Ecto neural progenitor cell (in vitro differentiated cells): ENCODE measurements at regions not wholly inside any gene's neighbourhood (a gene's known extent, or its start where the extent isn't known, plus 50 kb on each side); places are given as distances from the start of the nearest gene placed in this dataset.
"Not testable (repeated sequence)": the region's sequence is repeated elsewhere in the genome, so short reads cannot be mapped to it uniquely, and the experiment has no call there.

Experiments
- DNase-seq: peaks from one replicate; pipeline ENCODE4 v3.0.0-alpha.2; 2018; ENCODE audit warnings: low spot score

DNA sequence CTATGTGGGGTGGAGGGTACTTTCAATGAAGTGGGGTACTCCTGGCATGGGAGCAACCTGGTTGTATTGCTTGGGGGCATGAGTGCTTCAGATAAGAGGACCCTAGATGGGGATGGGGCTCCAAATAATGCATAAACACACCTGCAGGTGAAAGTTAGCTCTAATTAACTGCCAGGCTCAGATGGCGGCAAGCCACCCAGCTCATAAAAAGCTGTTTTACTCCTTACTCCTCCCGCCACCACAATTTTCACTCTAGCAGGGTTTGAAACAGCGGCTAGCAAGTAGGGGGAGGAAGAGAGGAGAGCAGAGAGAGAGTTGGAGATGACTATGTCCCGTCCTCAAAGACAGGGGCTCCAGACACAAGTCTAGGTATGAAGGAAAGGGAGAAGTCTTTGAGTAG lies 117.7 kb upstream of the WSCD1 start:
- DNase-seq, result no peak

DNA sequence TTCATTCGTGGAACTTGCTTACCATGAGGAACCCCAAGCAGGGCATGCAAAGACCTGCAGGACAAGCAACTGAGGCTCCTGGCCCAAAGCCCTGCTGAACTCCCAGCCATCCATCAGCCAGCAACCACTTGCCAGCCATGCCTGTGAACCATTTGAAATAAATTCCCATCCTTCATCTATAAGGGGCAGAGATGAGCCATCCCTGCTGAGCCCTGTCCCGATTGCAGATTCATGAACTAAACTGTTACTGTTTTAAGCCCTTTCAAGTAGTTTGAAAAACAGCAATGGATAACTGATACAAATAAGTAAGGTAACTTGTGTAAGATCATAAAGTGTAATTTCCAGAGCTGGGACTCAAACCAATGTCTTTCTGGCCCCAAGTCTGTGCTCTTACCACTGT lies 114.4 kb upstream of the WSCD1 start:
- DNase-seq, result no peak

DNA sequence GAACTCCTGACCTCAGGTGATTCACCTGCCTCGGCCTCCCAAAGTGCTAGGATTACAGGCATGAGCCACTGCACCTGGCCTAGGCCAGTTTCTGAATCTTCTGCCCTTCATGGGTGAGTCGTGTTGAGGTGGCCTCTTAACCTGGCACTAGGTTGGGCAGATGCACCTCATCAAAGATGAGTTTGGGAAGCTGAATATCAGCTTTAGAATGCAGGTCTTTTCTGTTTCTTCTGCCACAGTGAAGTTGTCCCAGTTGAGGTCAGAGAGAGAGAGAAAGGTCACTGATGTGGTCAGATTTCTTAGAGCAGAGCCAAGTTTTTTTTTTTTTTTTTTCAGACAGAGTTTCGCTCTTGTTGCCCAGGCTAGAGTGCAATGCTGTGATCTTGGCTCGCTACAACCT lies 111.3 kb upstream of the WSCD1 start:
- no peak for DNase-seq

DNA sequence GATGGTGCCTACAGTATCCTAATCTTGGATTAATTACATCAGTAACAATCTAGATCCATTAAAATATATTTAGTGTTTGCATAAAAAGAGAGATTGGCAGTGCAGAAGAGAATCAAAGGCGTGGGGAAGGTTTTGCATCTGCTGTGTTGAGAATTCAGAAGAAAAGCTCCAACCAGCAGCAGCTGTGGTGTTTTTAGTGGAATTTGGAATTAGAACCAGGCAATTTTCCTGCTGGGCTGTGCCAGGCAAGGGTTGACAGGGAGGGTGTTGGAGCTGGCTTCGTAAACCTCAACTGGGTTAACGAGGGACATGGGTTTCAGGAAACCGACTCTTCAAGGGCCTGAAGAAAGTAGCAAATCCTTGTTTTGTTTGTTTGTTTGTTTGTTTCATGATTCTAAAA lies 107.8 kb upstream of the WSCD1 start:
- no peak for DNase-seq

DNA sequence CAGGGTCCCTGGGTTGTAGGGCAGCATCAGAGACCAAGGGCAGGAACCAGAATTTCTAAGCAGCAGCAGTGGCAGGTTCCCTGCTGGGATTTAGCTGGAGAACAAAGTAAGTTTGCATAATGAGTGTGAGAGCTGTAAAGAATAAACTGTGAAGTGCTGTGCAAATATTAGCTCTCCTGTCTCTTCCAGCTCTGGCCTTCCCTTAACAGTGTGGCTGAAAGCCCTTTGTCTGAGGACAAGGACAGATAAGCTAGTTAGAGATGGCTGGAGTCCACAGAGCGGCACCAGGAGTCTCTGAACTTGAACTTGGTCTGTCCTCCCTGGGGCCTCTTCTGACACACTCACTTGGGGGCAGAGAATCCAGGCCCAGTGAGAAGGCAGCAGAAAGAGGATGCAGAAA lies 98.2 kb upstream of the WSCD1 start:
- no peak for DNase-seq

DNA sequence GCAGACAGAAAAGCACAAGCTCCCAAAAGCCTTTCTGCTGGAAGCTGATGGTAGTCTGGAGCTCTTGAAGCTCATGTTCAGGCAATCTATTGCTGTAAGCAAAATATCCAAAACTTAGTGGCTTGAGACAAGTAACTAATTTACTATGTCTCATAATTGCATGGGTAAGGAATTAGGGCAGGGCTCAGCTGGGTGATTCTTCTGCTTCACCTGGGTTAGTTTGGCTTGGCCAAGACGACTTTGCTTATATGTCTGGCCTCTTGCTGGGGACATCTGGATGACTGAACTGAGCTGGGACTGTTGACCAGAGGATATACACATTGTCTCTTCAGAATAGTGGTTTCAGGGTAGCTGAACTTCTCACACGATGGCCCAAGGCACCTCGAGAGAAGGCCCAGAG lies 96.8 kb upstream of the WSCD1 start:
- no peak for DNase-seq

DNA sequence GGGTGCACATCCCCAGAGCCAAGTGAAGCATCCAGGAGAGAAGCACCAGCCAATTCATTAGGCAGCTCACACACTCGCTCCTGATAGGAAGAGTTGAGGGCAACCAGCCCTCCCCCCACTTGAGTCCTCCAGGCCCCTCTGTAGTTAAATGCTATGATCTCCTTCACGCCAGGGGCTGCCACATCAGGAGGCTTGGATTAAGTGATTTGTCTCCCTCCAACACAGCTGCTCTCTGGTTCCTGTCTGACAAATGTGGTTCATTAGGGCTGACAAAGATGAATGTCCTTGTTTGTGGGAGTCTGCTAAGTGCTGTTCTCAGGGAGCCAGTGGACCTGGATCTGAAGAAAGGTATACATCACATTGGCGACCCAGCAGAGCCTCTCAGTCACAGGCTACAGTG lies 94.5 kb upstream of the WSCD1 start:
- DNase-seq, result no peak

DNA sequence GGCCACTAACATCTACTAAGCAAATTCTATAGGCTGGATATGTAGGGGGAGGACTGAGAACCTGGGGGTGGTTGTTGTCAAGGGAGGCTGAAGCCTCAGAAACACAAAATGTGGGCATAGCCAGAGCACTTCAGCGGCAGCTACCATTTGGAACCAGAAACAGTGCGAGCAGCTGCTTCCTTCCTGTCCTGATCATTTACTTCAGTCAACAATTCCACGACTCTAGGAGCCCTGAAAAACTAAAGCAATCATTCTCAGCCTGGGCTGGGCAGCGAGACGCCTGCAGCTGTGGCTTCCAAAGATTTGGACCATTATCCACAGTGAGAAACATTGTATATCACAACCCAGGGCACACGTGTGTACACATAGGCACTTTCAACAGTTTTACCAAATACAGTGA lies 93.9 kb upstream of the WSCD1 start:
- DNase-seq, result no peak

DNA sequence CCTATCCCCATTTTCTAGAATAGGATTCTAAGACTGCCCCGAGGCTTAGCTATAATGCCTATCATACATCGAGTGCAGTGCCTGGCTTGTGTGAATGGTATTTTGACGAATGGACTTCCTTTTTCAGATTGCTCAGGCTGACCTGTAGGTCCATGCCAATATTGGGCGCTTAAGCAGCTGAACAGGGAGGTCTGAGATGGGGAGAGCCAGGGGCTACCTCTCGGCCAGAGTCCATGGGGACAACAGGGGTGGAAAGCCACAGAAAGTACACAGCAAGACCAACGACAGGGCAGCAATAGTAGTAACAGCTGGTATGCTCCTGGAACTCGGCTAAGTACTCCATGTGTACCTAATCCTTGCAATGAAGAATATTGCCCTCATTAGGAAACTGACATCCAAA lies 91.7 kb upstream of the WSCD1 start:
- DNase-seq, result no peak

DNA sequence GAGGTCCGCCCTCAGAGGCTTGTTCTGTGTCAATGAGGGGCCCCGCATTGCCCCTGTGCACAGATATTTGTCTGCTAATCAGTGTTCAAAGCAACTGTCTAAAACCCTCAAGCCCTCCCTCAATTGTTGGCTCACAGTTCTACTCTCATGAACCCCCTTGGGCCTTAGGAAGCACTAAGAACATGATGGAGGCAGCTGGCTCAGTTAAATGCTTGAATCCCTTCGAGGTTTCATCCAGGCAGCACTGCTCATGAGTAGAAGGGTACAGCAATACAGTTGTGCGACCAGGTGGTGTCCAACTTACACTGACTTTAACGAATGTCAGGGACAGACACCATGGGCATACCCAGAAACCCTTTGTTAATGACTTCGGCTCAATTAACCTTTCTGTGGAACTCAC lies 89.2 kb upstream of the WSCD1 start:
- no peak for DNase-seq

DNA sequence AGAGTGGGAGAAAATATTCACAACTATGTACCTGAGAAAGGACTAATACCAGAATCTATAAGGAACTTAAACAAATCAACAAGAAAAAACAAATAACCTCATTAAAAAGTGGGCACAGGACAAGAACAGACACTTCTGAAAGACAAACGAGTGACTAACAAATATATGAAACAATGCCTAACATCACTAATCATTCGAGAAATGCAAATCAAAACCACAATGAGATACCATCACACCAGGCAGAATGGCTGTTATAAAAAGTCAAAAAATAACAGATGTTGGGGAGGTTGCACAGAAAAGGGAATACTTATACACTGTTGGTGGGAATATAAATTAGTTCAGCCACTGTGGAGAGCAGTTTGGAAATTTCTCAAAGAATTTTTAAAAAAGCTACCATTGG lies 83.5 kb upstream of the WSCD1 start:
- no peak for DNase-seq

DNA sequence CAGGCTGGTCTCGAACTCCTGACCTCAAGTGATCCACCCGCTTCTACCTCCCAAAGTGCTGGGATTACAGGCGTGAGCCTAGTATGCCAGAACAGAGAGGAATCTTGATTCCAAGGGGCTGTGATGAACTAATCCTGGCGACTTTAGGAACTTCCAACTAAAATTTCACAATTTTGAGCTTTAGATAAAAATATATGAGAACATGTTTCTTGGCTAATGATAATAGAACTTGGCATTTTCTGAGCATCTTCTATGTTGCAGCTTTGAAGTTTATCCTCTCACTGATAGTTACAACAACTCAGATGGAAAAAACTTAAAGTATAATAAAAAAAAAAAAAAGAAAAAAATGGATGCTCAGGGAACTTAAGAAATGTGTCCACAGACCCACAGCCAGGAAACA lies 69.8 kb upstream of the WSCD1 start:
- DNase-seq, result no peak

DNA sequence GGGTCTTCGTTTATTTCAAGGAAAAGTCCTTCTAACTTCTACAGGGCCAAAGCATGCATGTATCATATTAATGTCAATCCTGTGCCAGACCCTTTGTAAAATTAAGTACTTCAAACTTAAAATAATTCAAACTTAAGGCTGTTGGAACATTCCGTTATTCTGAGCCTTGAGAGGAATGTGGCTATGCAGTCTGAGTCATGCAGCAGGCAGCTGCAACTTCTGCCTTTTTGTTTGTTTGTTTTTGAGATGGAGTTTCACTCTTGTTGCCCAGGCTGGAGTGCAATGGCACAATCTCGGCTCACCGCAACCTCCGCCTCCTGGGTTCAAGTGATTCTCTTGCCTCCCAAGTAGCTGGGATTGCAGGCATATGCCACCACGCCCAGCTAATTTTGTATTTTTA lies 67.0 kb upstream of the WSCD1 start:
- DNase-seq, result not testable (repeated sequence)

DNA sequence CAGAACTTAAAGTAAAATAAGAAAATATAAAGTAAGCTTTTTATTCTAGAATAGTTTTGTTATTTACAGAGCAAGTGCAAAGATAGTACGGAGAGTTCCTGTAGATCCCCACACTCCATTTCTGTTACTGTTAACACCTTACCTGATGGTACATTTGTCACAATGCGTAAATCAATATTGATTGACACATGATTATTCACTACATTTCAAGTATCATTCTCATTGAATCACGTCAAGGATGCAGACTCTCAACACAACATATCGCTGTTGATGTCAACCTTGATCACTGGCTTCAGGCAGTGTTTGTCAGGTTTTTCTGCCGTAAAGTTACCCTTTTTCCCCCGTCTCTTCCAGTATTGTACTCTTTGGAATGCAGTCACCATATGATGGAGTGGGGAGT lies 64.2 kb upstream of the WSCD1 start:
- no peak for DNase-seq

DNA sequence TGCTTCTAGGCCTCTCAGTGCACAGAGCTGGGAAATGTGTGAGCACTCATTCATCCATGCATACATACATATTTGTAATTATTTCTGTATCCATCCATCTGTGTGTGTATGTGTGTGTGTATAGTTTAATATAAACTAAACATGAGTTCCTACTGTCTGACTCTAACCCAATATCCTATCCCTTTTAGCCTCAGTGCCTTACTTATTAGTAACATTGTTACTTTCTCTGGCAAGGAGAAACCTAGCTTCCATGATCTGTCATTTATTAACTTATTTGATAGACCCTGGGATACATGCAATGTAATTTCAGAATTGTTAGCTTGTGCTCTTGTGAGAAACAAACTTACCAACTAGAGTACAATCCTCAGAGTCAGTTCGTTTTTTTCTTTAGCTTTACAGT lies 59.0 kb upstream of the WSCD1 start:
- no peak for DNase-seq

DNA sequence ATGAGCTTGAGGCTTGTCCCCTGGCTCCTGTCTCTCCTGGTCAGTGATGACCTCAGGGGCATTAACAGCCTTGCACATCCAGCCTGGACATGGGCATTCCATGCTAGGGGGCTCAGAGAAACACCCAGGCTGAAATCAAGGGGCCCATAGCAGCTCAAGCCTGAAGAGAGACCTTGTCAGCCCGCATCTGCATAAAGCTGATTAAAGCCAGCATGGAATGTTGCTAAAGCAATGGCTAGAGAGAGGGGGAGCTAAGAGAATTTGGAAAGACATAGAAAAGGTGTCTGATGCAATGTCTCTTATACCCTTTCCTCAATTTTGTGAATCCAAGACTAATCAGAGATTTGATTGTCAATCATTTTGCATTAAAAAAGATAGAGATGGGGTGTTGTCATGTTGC lies 51.4 kb upstream of the WSCD1 start:
- DNase-seq, result no peak

DNA sequence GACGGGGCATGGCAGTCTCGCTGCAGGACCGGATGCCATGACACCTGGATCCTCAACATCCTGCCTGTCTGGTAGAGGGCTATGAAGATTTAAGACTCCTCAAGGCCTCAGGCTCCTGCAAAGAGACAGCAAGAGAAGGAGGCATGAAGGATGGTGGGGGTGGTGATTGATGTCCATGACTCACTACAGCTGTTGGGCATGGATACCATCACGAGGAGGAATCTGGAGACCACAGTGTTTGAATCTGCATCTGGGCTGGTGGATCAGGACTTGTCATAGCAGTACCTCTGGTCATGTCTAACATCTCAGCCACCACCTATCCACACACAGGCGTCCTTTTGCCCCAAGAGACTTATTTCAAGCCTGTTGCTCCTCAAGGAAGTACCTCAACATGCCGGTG lies 50.2 kb upstream of the WSCD1 start:
- DNase-seq, result no peak

DNA sequence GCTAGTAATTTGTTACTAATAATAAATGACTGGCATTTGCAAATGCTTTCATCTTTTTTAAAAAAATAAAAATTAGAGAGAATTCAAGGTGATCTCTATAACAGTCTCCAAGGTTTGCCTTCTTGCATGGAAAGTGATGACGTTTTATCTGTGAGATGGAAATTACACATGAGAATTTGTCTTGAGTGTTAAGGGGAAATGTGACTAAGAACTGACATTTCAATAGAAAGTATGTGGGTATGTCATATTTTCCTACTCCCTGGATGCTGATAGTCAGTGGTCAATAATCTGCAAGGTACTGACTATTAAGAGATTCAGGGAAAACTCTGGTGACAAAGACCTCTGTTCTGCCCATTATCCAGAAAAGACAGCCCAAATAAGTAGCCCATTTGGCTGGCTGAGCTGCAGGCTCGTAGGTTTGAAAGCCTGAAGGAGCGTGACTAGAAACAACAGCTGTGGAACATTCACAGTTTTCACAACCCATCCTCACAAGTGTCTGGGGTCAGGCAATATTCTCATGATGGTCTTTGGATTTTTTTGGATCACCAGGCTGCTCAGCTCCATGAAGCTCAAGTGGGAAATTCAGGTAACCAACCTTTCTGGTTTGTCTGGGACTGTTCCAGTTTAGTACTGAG lies 49.7 kb upstream of the WSCD1 start:
- DNase-seq, result no peak
